ENCODE measurements at regions not wholly inside any gene's neighbourhood (a gene's known extent, or its start where the extent isn't known, plus 50 kb on each side); places are given as distances from the start of the nearest gene placed in this dataset.

- TF ChIP-seq CEBPB (IDR thresholded peaks at IDR 0.05; ENCODE audit: low read depth), result no peak
- no peak for TF ChIP-seq CTCF (IDR thresholded peaks at IDR 0.05 in 2 of 3, conservative IDR thresholded peaks at IDR 0.05 in 1 of 3; ENCODE audit: borderline replicate concordance in 1 of 3, insufficient read depth in 1 of 3, low read depth in 2 of 3, low read length in 2 of 3)
- TF ChIP-seq SP1 (IDR thresholded peaks at IDR 0.05; ENCODE audit: low read depth), result no peak
- TF ChIP-seq POLR2AphosphoS5 (IDR thresholded peaks at IDR 0.05; ENCODE audit: low read depth, low read length), result no peak
- no peak for TF ChIP-seq EGR1 (IDR thresholded peaks at IDR 0.05; ENCODE audit: low read depth)
- no peak for TF ChIP-seq ZNF274 (IDR thresholded peaks at IDR 0.05; ENCODE audit: low read depth, low read length)
- TF ChIP-seq POLR2A (IDR thresholded peaks at IDR 0.05; ENCODE audit: borderline replicate concordance, extremely low read depth, insufficient read depth, insufficient read length), result no peak
- TF ChIP-seq TCF7L2 (IDR thresholded peaks at IDR 0.05; ENCODE audit: borderline replicate concordance, extremely low read depth, insufficient read depth, insufficient read length), result no peak
- no peak for TF ChIP-seq SRF (IDR thresholded peaks at IDR 0.05; ENCODE audit: low read depth)
- no peak for TF ChIP-seq EZH2 (IDR thresholded peaks at IDR 0.05)
- TF ChIP-seq, protein P1, sequence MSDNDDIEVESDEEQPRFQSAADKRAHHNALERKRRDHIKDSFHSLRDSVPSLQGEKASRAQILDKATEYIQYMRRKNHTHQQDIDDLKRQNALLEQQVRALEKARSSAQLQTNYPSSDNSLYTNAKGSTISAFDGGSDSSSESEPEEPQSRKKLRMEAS (IDR thresholded peaks at IDR 0.05), result no peak
- no peak for TF ChIP-seq SIN3A (IDR thresholded peaks at IDR 0.05; ENCODE audit: low read depth)
- TF ChIP-seq ZFX (IDR thresholded peaks at IDR 0.05), result no peak
Measured at GRCh38 chr15:98543237-98543636, 105.1 kb upstream of the IGF1R start.
